ENCODE measurements at regions not wholly inside any gene's neighbourhood (a gene's known extent, or its start where the extent isn't known, plus 50 kb on each side); places are given as distances from the start of the nearest gene placed in this dataset.
"Not testable (repeated sequence)": the region's sequence is repeated elsewhere in the genome, so short reads cannot be mapped to it uniquely, and the experiment has no call there.

DNA sequence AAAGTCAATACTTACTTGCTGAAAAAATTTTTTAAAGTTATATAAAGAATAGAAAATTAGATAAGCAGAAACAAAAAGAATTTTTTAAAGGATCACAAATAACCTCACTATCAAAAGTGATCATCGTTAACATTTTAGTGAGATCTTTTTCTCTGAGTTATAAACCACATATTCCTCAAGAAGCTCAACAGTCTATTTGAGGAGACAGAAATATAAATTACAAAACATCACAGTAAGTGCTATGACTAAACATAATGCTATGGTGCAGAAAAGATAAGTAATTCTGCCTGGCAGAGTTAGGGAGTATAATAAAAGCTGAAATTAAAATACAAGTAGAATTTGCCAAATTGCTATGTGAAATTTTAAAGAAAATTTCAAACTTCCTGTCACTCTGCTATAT is 226.7 kb downstream of the LMBRD1 start:
- TF ChIP-seq, protein P1, sequence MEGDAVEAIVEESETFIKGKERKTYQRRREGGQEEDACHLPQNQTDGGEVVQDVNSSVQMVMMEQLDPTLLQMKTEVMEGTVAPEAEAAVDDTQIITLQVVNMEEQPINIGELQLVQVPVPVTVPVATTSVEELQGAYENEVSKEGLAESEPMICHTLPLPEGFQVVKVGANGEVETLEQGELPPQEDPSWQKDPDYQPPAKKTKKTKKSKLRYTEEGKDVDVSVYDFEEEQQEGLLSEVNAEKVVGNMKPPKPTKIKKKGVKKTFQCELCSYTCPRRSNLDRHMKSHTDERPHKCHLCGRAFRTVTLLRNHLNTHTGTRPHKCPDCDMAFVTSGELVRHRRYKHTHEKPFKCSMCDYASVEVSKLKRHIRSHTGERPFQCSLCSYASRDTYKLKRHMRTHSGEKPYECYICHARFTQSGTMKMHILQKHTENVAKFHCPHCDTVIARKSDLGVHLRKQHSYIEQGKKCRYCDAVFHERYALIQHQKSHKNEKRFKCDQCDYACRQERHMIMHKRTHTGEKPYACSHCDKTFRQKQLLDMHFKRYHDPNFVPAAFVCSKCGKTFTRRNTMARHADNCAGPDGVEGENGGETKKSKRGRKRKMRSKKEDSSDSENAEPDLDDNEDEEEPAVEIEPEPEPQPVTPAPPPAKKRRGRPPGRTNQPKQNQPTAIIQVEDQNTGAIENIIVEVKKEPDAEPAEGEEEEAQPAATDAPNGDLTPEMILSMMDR (IDR thresholded peaks at IDR 0.05): no peak
- Mint-ChIP-seq H3K27ac (ENCODE audit: unreplicated experiment) (no peak overlapping the region), H3K4me3 (ENCODE audit: unreplicated experiment) (no peak overlapping the region), H3K9me3 (ENCODE audit: low read depth) (peaks cover 11% of the 10 kb centered on the region), H3K4me1 (ENCODE audit: low read depth) (peaks cover 7% of the 10 kb centered on the region), H3K27me3 (ENCODE audit: low read depth) (no peaks in the 10 kb centered on the region), H3K36me3 (ENCODE audit: low read depth) (peaks cover 2% of the 10 kb centered on the region)
- no peak for DNase-seq (ENCODE audit: low spot score)

DNA sequence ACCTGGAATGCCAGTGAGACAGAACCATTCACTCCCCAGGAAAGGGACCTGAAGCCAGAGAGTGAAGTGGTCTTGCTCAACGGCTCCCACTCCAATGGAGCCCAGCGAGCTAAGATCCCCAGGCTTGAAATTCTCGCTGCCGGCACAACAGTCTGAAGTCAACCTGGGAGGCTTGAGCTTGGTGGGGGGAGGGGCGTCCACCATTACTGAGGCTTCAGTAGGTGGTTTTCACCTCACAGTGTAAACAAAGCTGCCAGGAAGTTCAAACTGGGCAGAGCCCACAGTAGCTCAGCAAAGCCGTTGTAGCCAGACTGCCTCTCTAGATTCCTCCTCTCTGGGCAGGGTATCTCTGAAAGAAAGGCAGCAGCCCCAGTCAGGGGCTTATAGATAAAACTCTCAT is 236.2 kb downstream of the LMBRD1 start:
- not testable (repeated sequence) for H3K27ac Mint-ChIP-seq (ENCODE audit: unreplicated experiment); H3K4me3 Mint-ChIP-seq (ENCODE audit: unreplicated experiment)
- H3K9me3 Mint-ChIP-seq (ENCODE audit: low read depth): peaks cover 34% of the 10 kb centered on the region

DNA sequence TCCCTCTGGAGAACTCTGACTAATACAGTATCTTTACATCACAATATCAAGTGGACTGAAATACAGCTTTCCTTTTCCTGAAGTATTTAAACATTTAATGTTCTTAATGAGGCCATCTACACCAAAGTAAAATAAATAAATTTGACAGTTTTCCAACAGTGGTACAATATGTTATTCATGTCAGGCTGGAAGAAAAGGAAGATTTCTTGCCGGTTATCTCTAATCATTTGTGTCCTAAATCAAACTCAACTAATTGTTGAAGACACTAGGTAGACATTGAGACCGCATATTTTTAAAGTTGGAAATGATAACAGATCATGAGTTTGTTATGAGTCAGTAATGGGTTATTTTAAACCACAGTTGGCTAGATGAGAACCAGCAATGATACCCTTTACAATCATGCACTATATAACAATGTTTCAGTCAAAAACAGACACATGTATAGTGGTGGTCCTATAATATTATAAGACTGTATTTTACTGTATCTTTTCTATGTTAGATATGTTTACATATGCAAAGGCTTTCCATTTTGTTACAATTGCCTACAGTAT is 241.6 kb downstream of the LMBRD1 start:
- no peaks in the 10 kb centered on the region for H3K4me1 Mint-ChIP-seq (ENCODE audit: low read depth)
- no peak overlapping the region for H3K27ac Mint-ChIP-seq (ENCODE audit: unreplicated experiment)
- DNase-seq (ENCODE audit: low spot score): no peak
- TF ChIP-seq, protein P1 (IDR thresholded peaks at IDR 0.05): no peak
- no peaks in the 10 kb centered on the region for H3K36me3 Mint-ChIP-seq (ENCODE audit: low read depth)
- H3K9me3 Mint-ChIP-seq (ENCODE audit: low read depth): no peaks in the 10 kb centered on the region
- H3K27me3 Mint-ChIP-seq (ENCODE audit: low read depth): peaks cover 12% of the 10 kb centered on the region
- H3K4me3 Mint-ChIP-seq (ENCODE audit: unreplicated experiment): no peak overlapping the region

More for the DNA sequence above, 236.2 kb downstream of the LMBRD1 start:
- H3K36me3 Mint-ChIP-seq (ENCODE audit: low read depth); H3K27me3 Mint-ChIP-seq (ENCODE audit: low read depth); H3K4me1 Mint-ChIP-seq (ENCODE audit: low read depth): not testable (repeated sequence)
- DNase-seq (ENCODE audit: low spot score): peak; percentile 39

DNA sequence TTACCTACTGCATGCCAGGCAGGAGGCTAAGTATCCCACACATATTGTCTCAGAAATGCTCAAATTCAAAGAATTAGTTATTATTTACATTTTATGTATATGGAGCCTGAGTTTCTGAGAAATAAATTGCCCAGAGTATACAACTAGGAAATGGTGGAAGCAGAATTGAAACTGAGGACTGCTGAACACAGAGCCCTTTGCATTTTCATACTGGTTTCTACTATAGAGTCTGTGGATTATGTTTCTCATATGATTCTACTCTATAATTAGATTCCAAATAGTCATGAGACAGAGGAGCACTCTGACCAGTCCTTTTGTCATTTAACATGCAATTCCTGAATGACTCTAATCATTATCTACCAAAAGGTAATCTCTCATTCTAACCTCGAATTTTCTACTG is 254.3 kb downstream of the LMBRD1 start:
- Mint-ChIP-seq H3K27me3 (ENCODE audit: low read depth) (peaks cover 13% of the 10 kb centered on the region), H3K27ac (ENCODE audit: unreplicated experiment) (no peak overlapping the region), H3K4me3 (ENCODE audit: unreplicated experiment) (no peak overlapping the region), H3K4me1 (ENCODE audit: low read depth) (no peaks in the 10 kb centered on the region), H3K36me3 (ENCODE audit: low read depth) (no peaks in the 10 kb centered on the region), H3K9me3 (ENCODE audit: low read depth) (no peaks in the 10 kb centered on the region)
- no peak for DNase-seq (ENCODE audit: low spot score)
- TF ChIP-seq, protein P1 (IDR thresholded peaks at IDR 0.05): no peak

DNA sequence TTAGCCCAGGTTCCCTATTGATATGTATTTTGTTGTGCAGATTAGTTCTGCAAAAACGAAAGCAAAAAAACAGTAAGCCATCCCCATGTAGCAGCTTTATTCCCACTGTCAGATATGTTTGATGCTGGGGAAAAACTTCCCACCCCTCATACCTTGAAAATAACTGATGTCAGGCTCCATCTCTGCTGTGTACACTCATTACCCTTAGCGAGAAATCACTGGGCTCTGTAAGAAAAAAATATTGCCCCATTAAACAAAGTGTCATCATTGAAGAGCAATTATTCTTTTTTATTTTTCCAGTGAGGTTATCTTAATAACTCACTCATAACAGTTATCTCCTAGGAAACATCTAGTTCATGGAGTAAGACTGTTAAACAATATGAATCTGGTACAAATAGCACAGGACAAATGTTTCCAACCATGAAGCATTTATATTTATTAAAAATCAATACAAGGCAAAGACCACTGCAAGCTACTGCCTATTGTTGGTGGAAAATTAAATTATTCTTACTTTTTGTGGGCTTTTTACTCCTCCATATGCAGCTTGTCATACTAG is 268.8 kb downstream of the LMBRD1 start:
- peaks cover 8% of the 10 kb centered on the region for H3K27me3 Mint-ChIP-seq (ENCODE audit: low read depth)
- peaks cover 1% of the 10 kb centered on the region for H3K9me3 Mint-ChIP-seq (ENCODE audit: low read depth)
- DNase-seq (ENCODE audit: low spot score): no peak
- no peak overlapping the region for H3K4me3 Mint-ChIP-seq (ENCODE audit: unreplicated experiment)
- H3K36me3 Mint-ChIP-seq (ENCODE audit: low read depth): no peaks in the 10 kb centered on the region
- H3K27ac Mint-ChIP-seq (ENCODE audit: unreplicated experiment): no peak overlapping the region
- TF ChIP-seq, protein P1 (IDR thresholded peaks at IDR 0.05): no peak
- H3K4me1 Mint-ChIP-seq (ENCODE audit: low read depth): no peaks in the 10 kb centered on the region

DNA sequence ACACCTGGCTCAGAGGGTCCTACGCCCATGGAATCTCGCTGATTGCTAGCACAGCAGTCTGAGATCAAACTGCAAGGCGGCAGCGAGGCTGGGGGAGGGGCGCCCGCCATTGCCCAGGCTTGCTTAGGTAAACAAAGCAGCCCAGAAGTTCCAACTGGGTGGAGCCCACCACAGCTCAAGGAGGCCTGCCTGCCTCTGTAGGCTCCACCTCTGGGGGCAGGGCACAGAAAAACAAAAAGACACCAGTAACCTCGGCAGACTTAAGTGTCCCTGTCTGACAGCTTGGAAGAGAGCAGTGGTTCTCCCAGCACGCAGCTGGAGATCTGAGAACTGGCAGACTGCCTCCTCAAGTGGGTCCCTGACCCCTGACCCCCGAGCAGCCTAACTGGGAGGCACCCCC is 281.3 kb downstream of the LMBRD1 start:
- peak overlapping the region; percentile 56 for H3K4me3 Mint-ChIP-seq (ENCODE audit: unreplicated experiment)
- H3K27me3 Mint-ChIP-seq (ENCODE audit: low read depth); H3K27ac Mint-ChIP-seq (ENCODE audit: unreplicated experiment); H3K4me1 Mint-ChIP-seq (ENCODE audit: low read depth); DNase-seq (ENCODE audit: low spot score); H3K36me3 Mint-ChIP-seq (ENCODE audit: low read depth): not testable (repeated sequence)
- H3K9me3 Mint-ChIP-seq (ENCODE audit: low read depth): peaks cover 14% of the 10 kb centered on the region
